ENCODE measurements at regions not wholly inside any gene's neighbourhood (a gene's known extent, or its start where the extent isn't known, plus 50 kb on each side); places are given as distances from the start of the nearest gene placed in this dataset.

DNA sequence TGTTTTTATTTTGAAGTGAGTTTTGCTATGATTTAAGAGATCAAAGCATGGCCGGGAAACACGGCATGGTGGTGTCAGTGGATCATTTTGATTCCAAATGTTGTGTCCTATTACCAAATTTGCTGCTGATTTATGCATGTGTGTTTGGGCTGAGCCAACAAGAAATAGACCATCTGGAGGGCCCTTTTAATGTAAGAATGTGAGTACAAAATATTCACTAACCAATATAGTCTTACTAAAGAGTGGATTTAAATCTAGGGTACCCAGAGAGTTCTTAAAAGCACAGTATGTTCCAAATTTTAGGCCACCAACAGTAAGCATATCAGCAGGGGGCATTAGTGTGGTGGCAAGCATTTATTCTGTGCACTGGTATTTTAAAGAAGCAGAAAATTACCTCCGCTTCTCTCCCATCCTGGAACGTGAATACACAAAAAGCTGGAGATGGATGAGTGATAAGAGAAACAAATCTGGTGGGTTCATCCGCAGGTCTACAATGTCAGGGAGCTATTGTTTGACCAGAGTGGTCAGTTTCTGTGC is 444.4 kb upstream of the IGFBP7 start:
- DNase-seq: no peak

DNA sequence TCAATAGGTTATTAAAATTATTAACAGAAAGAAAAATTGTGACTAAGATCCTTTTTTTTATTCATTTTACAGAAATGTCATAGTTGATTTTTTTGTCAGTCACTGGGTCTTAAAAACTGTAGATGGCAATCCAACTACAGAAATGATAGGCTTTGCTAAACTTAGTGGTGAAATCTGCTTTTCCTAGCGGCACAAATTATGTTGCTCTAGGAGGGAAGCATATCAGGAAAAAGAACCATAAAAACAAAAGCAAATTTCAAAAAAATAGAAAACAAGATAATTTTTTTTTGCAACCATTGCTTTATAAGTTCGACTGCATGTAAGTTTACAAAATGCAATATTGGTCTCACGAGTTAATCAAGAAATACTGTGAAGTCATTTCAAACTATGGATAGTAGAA is 443.5 kb upstream of the IGFBP7 start:
- no peak for DNase-seq

DNA sequence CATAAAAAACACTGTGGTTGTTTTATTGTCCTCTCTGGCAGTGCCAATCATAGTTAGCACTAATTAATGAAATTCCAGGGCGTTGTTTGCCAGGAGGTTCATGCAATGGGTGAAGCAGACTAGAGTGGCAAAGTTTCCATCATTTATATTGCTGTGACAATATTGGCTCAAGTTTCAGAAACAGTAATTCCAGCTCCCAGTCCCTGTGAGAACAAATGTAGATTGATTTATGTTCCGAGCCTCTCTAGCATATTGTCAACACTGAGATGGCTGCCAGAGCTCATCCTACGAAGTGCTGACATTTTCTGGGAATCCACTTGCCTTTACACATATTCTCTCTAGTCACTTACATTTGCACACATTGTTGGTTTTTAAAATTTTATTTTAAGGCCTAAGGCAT is 440.0 kb upstream of the IGFBP7 start:
- DNase-seq: no peak

DNA sequence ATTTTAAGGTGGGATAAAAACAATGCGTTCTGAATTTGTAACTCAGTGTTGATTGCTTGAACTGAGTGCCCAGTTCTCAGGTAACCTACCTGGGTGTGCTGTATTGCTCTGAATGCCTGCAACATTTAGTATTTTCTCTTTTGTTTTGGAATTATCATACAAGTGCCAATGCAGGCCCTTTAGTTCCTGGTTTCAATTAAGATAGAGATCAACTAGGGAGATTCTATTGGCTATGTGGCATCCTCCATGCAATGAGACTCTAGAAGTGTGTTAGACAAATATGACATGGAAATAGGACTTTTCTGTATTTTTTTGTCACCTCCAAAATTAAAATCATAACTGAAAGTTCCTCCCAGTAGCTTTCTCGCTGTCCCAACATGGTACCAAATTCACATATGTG is 438.7 kb upstream of the IGFBP7 start:
- no peak for DNase-seq

DNA sequence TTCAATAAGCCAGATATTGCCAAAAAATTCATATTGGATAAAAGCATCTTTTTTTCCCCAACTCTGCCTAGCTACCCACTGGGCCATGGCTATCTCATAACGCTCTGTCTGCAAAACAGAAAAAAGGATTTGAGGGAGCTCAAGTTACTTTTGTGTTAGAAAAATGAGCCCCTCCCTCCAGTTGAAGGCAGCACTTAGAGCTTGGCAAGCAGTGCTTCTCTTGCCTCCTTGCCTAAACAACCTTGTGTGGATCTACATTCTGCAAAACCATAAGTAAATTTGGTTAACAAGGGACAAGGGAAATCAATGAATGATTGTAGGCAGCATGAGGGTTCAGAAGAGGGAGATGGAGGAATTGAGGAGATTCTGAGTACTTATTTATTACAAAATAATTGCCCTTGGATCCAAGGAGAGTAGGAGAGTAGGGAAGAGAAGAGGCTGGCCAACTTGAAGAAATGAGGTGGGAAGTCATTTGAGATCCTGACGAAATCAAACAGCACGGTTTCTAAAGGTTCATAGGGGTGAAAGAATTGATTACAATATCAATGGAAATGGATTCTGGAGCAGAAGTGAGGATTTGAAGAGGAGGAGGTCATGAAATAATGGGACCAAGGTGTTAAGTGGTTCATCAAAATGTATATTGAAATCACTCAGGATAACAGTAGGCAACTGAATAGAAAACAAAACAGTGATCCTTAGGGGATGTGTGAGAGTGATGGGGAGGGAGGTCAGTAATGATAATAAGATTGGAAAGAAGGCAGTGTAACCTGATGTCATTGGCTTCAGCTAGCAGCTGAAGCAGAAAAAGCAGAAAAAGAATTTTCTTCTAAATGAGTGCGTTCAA is 434.8 kb upstream of the IGFBP7 start:
- no peak for DNase-seq

DNA sequence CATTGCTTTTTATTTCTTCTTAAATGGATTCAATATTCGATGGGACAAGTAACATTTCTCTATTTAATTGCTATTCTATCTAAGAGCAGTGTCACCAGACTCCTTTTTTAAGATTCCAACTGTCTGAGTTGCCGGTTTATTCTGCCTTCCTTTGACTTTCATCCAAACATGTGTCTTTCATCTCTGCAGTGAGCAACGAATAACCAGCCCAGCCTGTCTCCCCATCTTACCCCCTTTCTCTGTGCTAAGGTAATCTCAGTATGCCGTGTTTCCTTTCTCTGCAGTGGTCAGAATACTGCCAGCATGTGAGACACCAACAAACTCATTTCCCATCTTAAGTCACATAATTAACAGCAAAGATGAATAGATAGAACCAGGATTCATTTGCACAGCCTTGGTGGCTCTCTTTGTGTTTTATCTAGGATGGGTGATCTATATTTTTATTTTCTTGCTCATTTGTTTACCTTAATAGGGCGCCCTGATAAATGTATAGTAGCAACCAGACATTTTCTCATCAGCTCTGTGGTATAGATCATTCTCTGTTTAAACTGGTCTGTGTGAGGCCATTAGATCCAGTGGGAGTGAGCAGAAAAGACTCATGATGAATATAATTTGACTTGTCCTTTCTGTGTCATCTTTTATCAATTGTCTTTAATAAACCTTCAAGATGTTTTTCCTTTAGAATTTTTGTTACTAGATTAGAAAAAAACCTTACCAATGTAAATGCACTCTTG is 394.8 kb upstream of the IGFBP7 start:
- DNase-seq: no peak

DNA sequence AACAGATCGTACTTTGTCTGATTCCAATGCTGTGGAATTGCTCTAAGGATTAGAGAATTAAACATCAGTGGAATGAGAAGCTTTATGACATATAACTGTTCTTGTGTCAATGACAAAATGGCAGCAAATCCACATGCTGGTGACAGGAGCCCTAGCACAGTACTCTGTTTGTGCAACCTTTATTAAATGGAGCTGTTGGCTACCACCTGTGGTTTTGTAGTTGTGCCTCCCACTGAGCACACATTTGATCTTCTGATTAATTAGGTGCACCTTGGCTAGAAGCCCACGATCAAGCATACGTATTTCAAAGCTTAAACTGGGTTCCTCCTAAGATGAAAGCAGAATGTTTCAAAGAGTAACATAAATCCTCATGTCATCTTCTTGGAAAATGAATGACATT is 394.0 kb upstream of the IGFBP7 start:
- DNase-seq: no peak

DNA sequence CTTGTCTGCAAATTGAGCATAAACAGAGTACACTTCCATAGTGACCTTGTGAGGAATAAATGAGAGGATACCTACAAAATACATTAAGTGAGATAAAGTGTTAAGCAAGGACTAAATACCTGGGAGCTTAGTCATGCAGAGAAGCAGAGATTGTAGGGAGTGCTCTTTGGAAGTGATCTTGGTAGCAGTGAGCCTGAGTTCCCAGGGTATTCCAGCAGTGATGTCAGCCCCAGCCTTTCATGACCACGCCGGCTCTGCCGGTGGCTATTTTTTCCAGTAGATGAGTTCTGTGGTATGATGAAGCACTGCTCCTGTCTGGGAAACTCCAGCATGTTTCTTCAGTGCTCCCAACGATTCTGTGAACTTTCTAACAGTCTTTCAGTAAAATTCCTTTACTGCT is 391.5 kb upstream of the IGFBP7 start:
- DNase-seq: no peak

DNA sequence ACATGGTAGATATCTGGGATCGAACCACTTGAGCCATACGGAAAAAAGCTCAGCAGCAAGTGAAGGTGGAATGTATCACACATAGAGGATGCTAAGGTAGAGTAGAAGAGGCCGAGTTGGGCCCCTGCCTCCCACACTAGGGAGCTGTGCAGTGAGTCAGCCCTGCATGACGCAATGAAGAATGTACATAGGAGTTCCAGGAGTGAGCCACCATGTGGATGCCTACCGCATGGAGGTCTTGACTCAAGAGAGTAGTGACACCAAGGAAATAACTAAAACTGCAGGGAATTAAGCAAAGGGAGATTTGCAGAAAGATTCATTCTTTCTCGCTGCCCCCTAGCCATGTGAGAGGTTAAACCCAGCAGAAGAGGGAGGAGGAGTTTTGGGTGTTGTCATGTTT is 389.6 kb upstream of the IGFBP7 start:
- no peak for DNase-seq

DNA sequence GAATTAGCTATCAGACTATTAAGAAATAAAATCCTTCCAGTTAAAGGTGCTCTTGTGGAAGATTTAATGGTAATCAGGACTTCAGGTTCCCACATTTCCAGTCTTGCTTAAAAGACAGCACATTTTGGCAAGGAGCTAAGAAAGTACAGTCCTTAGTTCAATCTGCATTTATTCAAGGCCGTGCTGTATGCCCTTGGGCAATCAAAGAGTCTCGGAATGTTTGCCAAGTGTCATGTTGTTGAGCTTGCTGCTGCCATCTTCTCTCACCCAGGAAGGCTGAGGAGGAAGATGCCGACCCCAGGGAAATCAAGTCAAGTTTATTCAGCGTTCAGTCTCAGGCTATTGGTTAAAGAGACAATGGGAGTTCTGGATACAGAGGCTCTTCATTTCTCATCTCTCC is 388.1 kb upstream of the IGFBP7 start:
- no peak for DNase-seq

DNA sequence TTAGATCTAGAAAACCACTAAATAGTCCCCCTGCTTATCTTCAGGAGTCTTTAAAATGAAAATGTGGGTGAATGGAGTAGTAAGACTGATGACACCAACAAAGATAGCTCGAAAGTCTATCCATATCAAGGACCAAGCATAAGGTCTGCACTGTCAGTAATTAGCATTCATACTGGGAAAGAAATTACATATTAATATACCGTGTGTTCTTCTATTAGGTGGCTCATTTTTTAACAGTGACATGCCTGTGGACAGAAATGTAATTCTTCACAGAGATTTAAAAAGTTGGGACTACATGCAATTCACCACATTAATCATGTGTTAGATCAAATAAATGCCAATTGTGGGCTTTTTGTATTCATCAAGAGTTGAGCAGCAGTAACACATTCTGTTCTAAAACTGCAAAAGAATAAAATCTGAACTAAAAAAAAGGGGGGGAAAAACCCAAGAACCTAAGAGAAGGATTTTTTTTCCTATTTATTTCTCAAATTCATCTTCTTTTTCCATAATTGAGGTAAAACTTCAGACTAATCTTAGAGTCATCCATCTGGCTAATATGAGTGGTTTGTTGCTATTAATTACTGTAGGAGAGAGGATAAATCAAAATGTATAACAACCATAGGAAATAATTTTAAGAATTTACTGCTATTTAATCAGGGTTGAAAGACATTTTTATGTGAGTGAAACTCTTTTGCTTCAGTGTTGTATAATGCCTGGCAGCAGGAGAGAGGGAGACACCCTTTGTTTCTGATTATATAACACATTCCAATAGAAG is 386.7 kb upstream of the IGFBP7 start:
- DNase-seq: no peak

DNA sequence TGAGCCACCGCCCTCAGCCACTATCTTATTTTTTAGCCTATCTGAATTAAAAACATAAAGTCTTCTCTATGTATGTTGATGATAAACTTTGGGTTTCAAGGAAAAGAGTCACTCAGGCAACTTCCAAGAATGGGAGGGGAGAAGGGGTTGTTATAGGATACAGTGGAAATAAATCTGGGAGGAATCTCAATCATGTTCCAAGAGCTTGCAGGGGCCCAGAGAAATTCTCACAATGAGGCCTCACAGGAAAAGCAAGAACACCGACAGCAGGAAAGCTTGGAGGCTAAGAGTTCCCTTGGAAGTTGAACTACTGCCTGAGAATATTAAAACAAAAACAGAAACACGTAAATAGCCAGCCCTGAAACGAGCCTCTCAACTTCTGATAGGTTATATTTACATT is 384.6 kb upstream of the IGFBP7 start:
- DNase-seq: no peak

DNA sequence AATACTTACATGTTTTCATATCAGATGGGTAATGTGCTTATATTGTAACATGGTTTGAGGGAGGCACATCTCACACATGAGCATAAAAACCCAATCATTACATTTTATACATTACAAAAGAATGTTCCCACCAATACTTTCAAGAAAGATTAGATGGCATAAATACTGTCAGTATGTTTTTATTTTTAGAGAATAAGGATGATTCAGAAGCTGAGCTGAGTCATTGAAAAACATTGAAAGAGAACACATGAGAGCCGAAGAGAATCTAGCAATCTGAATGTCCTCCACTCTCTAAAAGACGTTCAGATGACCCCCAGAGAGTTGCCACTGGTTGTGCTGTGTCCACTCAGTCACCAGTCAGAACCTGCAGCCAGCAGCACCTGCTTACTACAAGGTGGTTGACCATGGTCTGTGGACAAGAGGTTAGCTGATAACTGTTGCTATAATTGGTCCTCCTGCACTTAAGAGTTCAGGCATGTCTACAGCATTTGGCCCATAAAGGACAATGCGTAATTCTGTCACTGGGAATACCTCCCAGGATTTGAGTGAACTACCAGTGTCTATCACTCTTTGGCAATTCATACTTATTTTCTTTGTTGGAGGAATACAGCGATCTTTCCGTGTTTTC is 382.2 kb upstream of the IGFBP7 start:
- no peak for DNase-seq

DNA sequence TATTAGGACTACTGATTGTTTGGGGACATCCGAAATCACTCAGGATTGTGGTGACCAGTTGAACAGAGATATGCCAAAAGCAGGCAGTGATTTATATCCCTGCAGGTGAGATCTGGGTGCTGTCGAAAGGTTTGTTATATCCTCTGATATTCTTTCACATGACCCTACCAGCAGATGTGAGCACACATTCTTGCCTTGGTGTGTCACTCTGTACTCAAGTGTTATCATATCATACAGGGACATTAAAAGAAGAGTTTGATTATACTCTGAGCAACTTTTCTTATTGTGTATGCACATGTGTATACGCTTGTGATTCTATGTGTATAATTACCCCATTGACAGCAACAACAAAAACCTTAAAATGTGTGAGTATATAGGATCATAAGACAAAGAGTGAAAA is 381.2 kb upstream of the IGFBP7 start:
- DNase-seq: no peak

DNA sequence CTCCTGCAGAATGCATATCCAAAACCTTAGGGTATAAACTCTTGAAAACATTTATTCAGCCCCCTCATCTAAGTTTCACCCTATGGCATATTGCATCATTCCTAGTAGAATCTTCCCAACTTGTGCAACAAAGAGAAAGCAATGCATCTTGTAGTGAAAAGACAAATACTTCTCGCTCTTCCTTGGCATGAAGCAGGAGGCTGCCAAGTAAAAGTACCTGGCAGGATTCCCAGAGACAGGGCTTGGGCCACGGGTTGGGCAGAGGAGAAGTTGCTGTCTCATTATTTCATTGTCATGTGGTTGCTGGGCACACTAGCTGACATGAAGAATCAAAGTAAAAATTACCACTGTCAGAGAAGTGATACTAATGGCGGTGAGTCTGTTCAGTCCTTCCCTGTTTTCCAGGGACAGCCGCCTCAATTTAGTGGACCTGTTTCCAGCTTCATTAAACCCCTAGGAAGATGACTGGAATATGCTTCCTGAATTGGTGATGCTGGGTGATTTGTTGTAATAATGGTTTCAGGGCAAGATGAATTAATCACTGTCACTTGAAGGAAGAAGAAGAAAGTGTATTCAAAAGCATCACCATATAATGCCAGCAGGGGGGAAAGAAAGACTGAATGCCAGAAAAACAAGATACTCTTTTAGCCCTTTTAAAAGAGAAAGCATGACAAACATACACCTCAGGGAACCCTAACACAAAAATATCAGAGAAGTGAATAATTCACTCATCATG is 380.5 kb upstream of the IGFBP7 start:
- no peak for DNase-seq

DNA sequence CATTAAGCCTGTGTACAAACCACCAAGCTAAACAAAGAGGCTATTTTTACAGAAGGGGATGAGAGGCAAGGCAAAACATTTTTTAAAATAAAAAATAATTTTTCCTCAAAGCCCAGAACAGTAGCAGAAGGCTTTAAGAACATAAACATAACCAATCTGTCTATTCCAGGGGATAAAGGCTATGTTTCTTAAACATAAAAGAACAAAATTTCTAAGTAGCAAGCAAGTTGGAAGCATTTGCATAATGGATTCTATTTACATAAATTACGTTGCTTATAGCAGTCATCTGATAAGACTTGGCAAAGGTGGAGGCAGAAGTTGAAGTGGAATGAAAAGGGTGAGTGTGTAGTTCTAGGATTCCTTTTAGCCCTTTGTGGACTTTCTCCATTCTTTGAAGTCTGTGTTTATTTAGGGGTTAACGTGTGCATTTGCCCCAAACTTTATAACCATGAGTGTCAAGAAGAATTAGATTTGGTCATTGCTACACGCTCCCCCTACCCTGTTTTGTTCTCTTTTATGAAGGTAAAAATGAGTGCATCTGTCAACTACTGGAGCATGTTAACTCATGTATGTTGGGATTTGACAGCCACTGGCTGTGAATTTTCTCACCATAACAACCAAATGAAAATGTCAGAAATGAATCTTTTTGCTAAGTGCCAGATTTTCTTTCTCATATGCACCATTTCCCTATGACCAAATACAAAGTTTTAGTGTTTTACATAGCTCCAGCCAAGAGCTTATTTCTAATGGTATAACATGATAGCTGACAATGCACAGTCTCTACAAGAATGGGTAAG is 378.4 kb upstream of the IGFBP7 start:
- no peak for DNase-seq

DNA sequence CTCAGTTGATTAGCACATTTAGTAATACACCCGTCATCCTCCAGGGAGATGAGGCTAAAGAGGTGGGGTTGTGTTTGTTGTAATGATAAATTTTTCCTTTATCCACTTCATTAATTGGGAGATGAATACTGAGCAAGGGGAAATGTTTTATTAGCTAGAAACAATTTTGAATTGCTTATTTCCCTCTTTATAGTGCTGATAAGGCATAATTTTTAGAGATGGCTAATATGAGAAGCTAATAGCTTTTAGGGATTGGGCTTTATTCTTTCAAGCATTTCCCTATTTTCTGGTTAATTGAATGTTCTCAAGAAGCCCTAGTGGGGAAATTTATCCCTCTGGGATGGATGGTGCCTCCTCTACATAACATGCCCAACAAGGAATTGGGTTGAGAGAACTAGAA is 365.2 kb upstream of the IGFBP7 start:
- no peak for DNase-seq

DNA sequence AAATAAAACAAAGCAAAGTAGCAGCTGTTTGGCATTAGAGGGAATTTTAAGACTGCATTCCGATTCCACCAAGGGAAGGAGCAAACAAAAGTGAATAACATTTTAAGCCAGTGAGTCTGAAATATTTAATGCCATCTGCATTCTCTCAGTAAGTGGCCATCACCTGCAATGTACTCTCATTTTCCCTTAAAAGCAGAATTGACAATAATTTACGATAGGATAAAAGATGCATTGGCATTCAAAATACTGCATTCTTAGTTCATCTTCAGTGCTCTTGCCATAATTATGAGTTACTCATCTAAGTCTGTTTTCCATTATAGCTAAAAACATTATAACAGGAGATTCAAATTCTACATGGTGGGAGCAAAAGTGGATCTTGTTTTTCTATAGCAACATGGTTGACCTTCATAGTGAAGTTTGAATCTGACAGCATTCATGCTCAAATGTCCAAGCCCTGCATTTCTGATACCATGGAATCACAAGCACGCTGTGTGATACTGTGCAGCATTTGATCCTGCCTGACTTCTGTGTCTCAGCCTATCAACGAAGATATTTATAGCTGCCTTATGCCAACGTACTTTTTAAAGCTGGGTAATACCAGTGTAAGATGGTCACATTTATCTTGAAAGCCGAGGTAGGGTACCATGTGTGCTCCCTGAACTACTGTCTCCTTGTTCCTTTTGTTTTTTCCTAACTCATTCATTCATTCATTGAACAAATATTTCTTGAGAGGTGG is 355.3 kb upstream of the IGFBP7 start:
- no peak for DNase-seq

DNA sequence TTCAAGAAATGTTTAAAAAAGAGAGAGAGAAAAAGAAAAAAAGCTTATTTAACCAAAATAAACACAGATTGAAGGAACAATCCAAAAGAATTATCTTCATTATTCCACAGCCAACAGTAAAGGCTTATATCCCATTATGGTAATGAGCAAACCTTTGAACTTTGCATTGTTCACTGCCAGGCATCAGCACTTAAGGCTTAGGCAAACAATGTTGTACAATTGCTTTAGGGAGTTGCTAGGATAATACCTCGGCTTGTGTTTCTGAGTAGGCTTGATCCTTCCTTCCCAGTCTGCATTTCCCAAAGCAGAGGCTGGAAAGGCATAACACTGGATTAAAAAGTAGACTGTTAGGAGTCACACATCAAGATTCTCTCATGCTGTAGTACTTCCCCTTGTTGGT is 352.7 kb upstream of the IGFBP7 start:
- no peak for DNase-seq

DNA sequence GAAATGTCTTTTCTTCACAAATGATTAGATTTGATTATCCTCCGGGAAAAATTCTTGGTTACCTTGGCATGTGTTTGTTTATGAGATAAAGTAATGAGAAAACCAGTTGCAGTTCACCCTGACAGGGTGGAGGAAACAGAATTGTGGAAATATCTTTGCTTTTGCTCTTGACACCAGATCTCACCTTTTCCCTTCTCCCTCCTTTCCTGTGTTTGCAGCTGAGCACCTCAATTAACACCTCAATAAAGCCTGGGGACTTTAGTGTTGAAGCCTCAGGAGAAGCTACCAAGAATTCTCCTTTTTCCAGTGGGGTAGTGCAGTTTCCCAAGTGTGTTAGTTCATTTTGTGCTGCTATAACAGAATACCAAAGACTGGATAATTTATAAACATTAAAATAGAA is 350.8 kb upstream of the IGFBP7 start:
- DNase-seq: no peak

DNA sequence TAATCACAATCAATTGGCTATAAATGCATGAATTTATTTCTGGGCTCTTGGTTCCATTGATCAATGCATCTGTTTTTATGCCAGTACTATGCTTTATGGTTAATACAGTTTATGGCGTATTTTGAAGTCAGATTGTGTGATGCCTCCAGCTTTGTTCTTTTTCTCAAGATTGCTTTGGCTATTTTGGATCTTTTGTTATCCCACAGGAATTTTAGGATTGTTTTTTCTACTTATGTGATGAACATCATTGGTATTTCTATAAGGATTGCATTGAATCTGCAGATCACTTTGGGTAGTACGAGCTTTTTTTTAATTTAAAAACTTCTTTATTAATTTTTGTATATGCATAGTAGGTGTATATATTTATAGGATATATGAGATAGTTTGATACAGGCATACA is 338.7 kb upstream of the IGFBP7 start:
- no peak for DNase-seq

Data from central memory CD4-positive, alpha-beta T cell (primary cell).